ENCODE measurements at regions not wholly inside any gene's neighbourhood (a gene's known extent, or its start where the extent isn't known, plus 50 kb on each side); places are given as distances from the start of the nearest gene placed in this dataset.

DNA sequence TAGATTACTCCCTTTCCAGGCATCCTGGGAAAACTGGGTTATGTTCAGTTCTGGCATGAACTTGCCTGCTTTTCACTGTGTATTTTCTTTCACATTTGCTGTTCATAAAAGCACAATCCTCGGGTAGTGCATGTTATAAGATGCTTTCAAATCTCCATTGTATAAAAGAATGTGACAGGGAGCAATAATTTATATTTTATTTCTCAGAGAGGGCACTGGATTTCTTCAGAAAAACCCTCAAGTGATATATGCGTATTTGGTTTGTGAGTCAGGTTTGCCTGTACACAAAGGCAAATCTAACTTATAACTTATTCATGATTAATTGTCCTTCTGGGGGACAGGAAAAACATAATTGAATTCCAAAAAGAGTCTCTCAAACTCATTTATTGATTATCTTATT lies 440.7 kb upstream of the MMADHC start:
- Histone ChIP-seq H3K27ac (ENCODE audit: insufficient read length, low read depth, low read length) (no peak overlapping the region), H4K5ac (ENCODE audit: insufficient read length, low read depth, low read length) (no peak overlapping the region), H3K18ac (ENCODE audit: insufficient read length, low read depth, low read length) (no peak overlapping the region), H4K8ac (replicated peaks; ENCODE audit: insufficient read length, low read depth, low read length) (no peak overlapping the region), H3K23me2 (ENCODE audit: insufficient read length, low read depth, low read length, poor library complexity, severe bottlenecking) (no peaks in the 10 kb centered on the region), H3K4ac (ENCODE audit: low read depth, low read length) (no peak overlapping the region), H3K14ac (ENCODE audit: insufficient read depth, low read length) (no peak overlapping the region), H3K4me1 (ENCODE audit: insufficient read depth, low read length) (no peaks in the 10 kb centered on the region), H3K4me2 (ENCODE audit: insufficient read depth, insufficient read length, low read length) (no peak overlapping the region), H2BK5ac (ENCODE audit: insufficient read length, low read length) (no peak overlapping the region), H2BK120ac (ENCODE audit: low read depth, low read length, poor library complexity, severe bottlenecking) (no peak overlapping the region), H3K9ac (ENCODE audit: extremely low read depth, insufficient read length, low read length) (no peak overlapping the region), H4K91ac (ENCODE audit: insufficient read length, low read depth, low read length) (no peak overlapping the region), H3T11ph (ENCODE audit: low read length) (no peak overlapping the region), H3K79me1 (ENCODE audit: insufficient read depth, low read depth, low read length, poor library complexity, severe bottlenecking) (no peaks in the 10 kb centered on the region), H3K27me3 (ENCODE audit: insufficient read depth, low read length) (no peaks in the 10 kb centered on the region), H2BK20ac (ENCODE audit: low read depth, low read length, poor library complexity, severe bottlenecking) (no peak overlapping the region), H2BK15ac (ENCODE audit: low read depth, low read length) (no peak overlapping the region), H3K23ac (ENCODE audit: insufficient read length, low read depth, low read length) (no peak overlapping the region), H2AFZ (ENCODE audit: low read length) (no peak overlapping the region), H2AK5ac (ENCODE audit: insufficient read length, low read length) (no peak overlapping the region), H3K9me3 (ENCODE audit: control insufficient read depth, low read depth, low read length) (no peaks in the 10 kb centered on the region), H2BK12ac (ENCODE audit: insufficient read length, low read depth, low read length) (no peak overlapping the region), H3K56ac (ENCODE audit: insufficient read length, low read depth, low read length) (no peak overlapping the region), H3K79me2 (ENCODE audit: insufficient read depth, low read length) (no peaks in the 10 kb centered on the region), H4K20me1 (ENCODE audit: control insufficient read depth, insufficient read depth, insufficient read length) (no peaks in the 10 kb centered on the region)
- no CpG with 5 or more reads among the region's 2 CpGs for WGBS (ENCODE audit: extremely low coverage, insufficient read length, low lambda C conversion rate)
- Mint-ChIP-seq H3K36me3 (ENCODE audit: insufficient read depth in 1 of 3, low read depth in 3 of 3) (no peaks in the 10 kb centered on the region; a peak in 1 of 7 replicates), H3K27me3 (ENCODE audit: low read depth) (no peaks in the 10 kb centered on the region), H3K4me3 (no peak overlapping the region), H3K4me1 (peaks cover 9% of the 10 kb centered on the region in 2 experiments), H3K27ac (no peak overlapping the region), H3K9me3 (no peaks in the 10 kb centered on the region)
- TF ChIP-seq, protein P1, sequence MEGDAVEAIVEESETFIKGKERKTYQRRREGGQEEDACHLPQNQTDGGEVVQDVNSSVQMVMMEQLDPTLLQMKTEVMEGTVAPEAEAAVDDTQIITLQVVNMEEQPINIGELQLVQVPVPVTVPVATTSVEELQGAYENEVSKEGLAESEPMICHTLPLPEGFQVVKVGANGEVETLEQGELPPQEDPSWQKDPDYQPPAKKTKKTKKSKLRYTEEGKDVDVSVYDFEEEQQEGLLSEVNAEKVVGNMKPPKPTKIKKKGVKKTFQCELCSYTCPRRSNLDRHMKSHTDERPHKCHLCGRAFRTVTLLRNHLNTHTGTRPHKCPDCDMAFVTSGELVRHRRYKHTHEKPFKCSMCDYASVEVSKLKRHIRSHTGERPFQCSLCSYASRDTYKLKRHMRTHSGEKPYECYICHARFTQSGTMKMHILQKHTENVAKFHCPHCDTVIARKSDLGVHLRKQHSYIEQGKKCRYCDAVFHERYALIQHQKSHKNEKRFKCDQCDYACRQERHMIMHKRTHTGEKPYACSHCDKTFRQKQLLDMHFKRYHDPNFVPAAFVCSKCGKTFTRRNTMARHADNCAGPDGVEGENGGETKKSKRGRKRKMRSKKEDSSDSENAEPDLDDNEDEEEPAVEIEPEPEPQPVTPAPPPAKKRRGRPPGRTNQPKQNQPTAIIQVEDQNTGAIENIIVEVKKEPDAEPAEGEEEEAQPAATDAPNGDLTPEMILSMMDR (conservative IDR thresholded peaks at IDR 0.05): no peak
- DNase-seq: no peak
